Esophagus muscularis mucosa (tissue), 4 donors: ENCODE measurements at regions not wholly inside any gene's neighbourhood (a gene's known extent, or its start where the extent isn't known, plus 50 kb on each side); places are given as distances from the start of the nearest gene placed in this dataset.

Experiments
- DNase-seq: peaks from one replicate; pipeline ENCODE4 v3.0.0-alpha.2; 2017; ENCODE audit errors: extremely low spot score
- H3K27ac ChIP-seq, 4 donors: fragments of 200-600 bp; sonication (generic); replicated peaks in 1 of 4; 1 replicate in 3 of 4; 2 replicates in 1 of 4; pipeline ENCODE4 v1.5.1; 2016 to 2019; ENCODE audit warnings: mild to moderate bottlenecking in 1 of 4
- H3K27me3 ChIP-seq, 4 donors: fragments of 200-600 bp; sonication (generic); one replicate each; pipeline versions ENCODE4 v1.5.1 to v1.6.0; 2016 to 2019
- H3K36me3 ChIP-seq, 4 donors: fragments of 200-600 bp; sonication (generic); one replicate each; pipeline ENCODE4 v1.5.1; 2016 to 2019
- H3K4me1 ChIP-seq, 4 donors: fragments of 200-600 bp; sonication (generic); one replicate each; pipeline ENCODE4 v1.5.1; 2016 to 2019
- H3K4me3 ChIP-seq, 4 donors: fragments of 200-600 bp; sonication (generic); 1 replicate in 2 of 4; 2 replicates in 2 of 4; pipeline ENCODE4 v1.5.1; 2016 to 2019; ENCODE audit warnings: mild to moderate bottlenecking in 4 of 4, moderate library complexity in 1 of 4
- H3K9me3 ChIP-seq, 4 donors: fragments of 200-600 bp; sonication (generic); 1 replicate in 3 of 4; 2 replicates in 1 of 4; pipeline ENCODE4 v1.5.1; 2016 to 2019
- EP300 ChIP-seq: sonication (generic); formaldehyde crosslinking; IDR thresholded peaks from one replicate; pipeline ENCODE4 v1.6.1; 2017; ENCODE audit warnings: antibody characterized with exemption
- POLR2A ChIP-seq: fragments of 450-650 bp; IDR thresholded peaks from one replicate; pipeline ENCODE4 v1.6.1; 2017; ENCODE audit warnings: antibody characterized with exemption, moderate library complexity, mild to moderate bottlenecking, low read depth
- POLR2AphosphoS5 ChIP-seq, 2 donors: sonication (generic); formaldehyde crosslinking; IDR thresholded peaks; one replicate each; pipeline ENCODE4 v1.6.1; 2017; ENCODE audit warnings: antibody characterized with exemption in 2 of 2
- WGBS: methylation state at CpG from one replicate; pipeline ENCODE4 v1.1.5; 2018; 5-methylcytosine and 5-hydroxymethylcytosine counted together
- intact Hi-C: fragments of 100-400 bp; cut with DNase I; formaldehyde crosslinking; loops from one replicate; pipeline ENCODE4 v1.15.1; 2023
- TF ChIP-seq, protein P1 (sequence below), 3 experiments: fragments of 200-600 bp in 2 of 3; fragments of 450-650 bp in 1 of 3; sonication (generic) in 2 of 3; IDR thresholded peaks; one replicate each; pipeline ENCODE4 v1.5.1; 2017 to 2019; ENCODE audit warnings: antibody characterized with exemption in 3 of 3, mild to moderate bottlenecking in 2 of 3, moderate library complexity in 1 of 3

- Histone ChIP-seq H3K4me1 (peaks cover 0 to 18% (median 16%) of the 10 kb centered on the region in 4 donors), H3K4me3 (no peak overlapping the region), H3K36me3 (no peaks in the 10 kb centered on the region), H3K27ac (no peak overlapping the region), H3K9me3 (no peaks in the 10 kb centered on the region), H3K27me3 (no peaks in the 10 kb centered on the region)
- 81% methylated on average over 4 of the region's 4 CpGs for WGBS
- no peak for TF ChIP-seq EP300
- TF ChIP-seq, protein P1, sequence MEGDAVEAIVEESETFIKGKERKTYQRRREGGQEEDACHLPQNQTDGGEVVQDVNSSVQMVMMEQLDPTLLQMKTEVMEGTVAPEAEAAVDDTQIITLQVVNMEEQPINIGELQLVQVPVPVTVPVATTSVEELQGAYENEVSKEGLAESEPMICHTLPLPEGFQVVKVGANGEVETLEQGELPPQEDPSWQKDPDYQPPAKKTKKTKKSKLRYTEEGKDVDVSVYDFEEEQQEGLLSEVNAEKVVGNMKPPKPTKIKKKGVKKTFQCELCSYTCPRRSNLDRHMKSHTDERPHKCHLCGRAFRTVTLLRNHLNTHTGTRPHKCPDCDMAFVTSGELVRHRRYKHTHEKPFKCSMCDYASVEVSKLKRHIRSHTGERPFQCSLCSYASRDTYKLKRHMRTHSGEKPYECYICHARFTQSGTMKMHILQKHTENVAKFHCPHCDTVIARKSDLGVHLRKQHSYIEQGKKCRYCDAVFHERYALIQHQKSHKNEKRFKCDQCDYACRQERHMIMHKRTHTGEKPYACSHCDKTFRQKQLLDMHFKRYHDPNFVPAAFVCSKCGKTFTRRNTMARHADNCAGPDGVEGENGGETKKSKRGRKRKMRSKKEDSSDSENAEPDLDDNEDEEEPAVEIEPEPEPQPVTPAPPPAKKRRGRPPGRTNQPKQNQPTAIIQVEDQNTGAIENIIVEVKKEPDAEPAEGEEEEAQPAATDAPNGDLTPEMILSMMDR (IDR thresholded peaks at IDR 0.05), result no peak
- TF ChIP-seq POLR2A, result no peak
- TF ChIP-seq POLR2AphosphoS5 (IDR thresholded peaks at IDR 0.05), result no peak
- DNase-seq, result no peak
- intact Hi-C loops, result loop anchor here (10.0 kb wide), 1 partner anchor 80 kb away; no protein-coding TSS in a partner anchor
Observed at GRCh38 chr15:95994418-95994817, 336.1 kb upstream of the NR2F2 start.

- no peaks in the 10 kb centered on the region for H3K36me3 ChIP-seq
- H3K4me3 ChIP-seq, result no peak overlapping the region
- H3K27ac ChIP-seq, result no peak overlapping the region
- DNase-seq, result no peak
- 55% methylated on average over 5 of the region's 5 CpGs for WGBS
- H3K4me1 ChIP-seq, result peaks cover 0 to 18% (median 16%) of the 10 kb centered on the region in 4 donors
- intact Hi-C loops, result loop anchor here (5.0 to 10.0 kb wide), 2 partner anchors 81 to 1353 kb away; no protein-coding TSS in a partner anchor
- no peak for TF ChIP-seq POLR2AphosphoS5 (IDR thresholded peaks at IDR 0.05)
- no peak for TF ChIP-seq EP300
- TF ChIP-seq, protein P1 (IDR thresholded peaks at IDR 0.05), result no peak
- TF ChIP-seq POLR2A, result no peak
- H3K27me3 ChIP-seq, result no peaks in the 10 kb centered on the region
- no peaks in the 10 kb centered on the region for H3K9me3 ChIP-seq
Observed at GRCh38 chr15:95995375-95996168, 334.9 kb upstream of the NR2F2 start.

DNA sequence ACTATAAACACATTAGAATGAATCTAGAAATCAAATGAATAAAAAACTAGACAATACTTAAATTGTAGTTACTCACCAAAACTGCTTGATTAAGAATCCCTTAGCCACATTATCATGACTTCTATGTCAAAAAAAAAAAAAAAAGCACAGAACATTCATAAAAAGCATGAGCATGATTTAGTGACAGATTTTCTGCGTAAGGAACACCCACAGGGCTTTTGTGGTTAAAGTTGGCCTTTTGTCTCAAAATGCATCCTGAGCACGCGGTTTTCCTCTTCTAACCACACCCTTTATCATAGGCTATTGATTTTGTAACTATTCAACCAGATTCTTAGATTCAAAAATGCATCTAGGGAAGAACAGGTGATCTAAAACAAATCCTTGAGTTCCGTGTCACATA, 334.0 kb upstream of the NR2F2 start:
- intact Hi-C loops, result loop anchor here (5.0 to 10.0 kb wide), 2 partner anchors 82 to 1354 kb away; no protein-coding TSS in a partner anchor
- no peak for TF ChIP-seq EP300
- TF ChIP-seq POLR2A, result no peak
- TF ChIP-seq POLR2AphosphoS5 (IDR thresholded peaks at IDR 0.05), result no peak
- TF ChIP-seq, protein P1 (IDR thresholded peaks at IDR 0.05), result no peak
- Histone ChIP-seq H3K27me3 (no peaks in the 10 kb centered on the region), H3K4me3 (no peak overlapping the region), H3K9me3 (no peaks in the 10 kb centered on the region), H3K36me3 (no peaks in the 10 kb centered on the region), H3K4me1 (peaks cover 0 to 18% (median 16%) of the 10 kb centered on the region in 4 donors), H3K27ac (no peak overlapping the region)
- no peak for DNase-seq
- WGBS, result 76% methylated on average over 4 of the region's 4 CpGs

- DNase-seq, result no peak
- no peak overlapping the region for H3K4me3 ChIP-seq
- TF ChIP-seq POLR2AphosphoS5 (IDR thresholded peaks at IDR 0.05), result no peak
- TF ChIP-seq, protein P1 (IDR thresholded peaks at IDR 0.05), result no peak
- TF ChIP-seq POLR2A, result no peak
- no peak for TF ChIP-seq EP300
- H3K9me3 ChIP-seq, result no peaks in the 10 kb centered on the region
- WGBS, result 93% methylated on average over 4 of the region's 4 CpGs
- H3K36me3 ChIP-seq, result no peaks in the 10 kb centered on the region
- no peak overlapping the region for H3K27ac ChIP-seq
- H3K4me1 ChIP-seq, result peaks cover 0 to 18% (median 16%) of the 10 kb centered on the region in 4 donors
- H3K27me3 ChIP-seq, result no peaks in the 10 kb centered on the region
- intact Hi-C loops, result loop anchor here (5.0 to 10.0 kb wide), 2 partner anchors 84 to 1357 kb away; no protein-coding TSS in a partner anchor
Observed at GRCh38 chr15:95998935-95999334, 331.6 kb upstream of the NR2F2 start.
